MM.1S (cell line): ENCODE measurements at regions not wholly inside any gene's neighbourhood (a gene's known extent, or its start where the extent isn't known, plus 50 kb on each side); places are given as distances from the start of the nearest gene placed in this dataset.

ENCODE experiments used
- DNase-seq: peaks from one replicate; pipeline ENCODE4 v3.0.0-alpha.2; 2015
- H2AFZ ChIP-seq: fragments of 300-600 bp; sonication (generic); 2 replicates; pipeline ENCODE4 v1.6.0; 2016; ENCODE audit warnings: antibody characterized with exemption, low read length
- H3F3A ChIP-seq: fragments of 300-600 bp; sonication (generic); 2 replicates; pipeline ENCODE4 v1.6.1; 2016; ENCODE audit warnings: mild to moderate bottlenecking, antibody characterized with exemption, low read length, moderate library complexity, mixed read lengths; ENCODE audit not compliant: insufficient read depth
- H3K27ac ChIP-seq: fragments of 300-600 bp; sonication (generic); 2 replicates; pipeline ENCODE4 v1.5.1; 2016; ENCODE audit warnings: mild to moderate bottlenecking, low read length
- H3K27me3 ChIP-seq: fragments of 300-600 bp; sonication (generic); replicated peaks from 2 replicates; pipeline ENCODE4 v1.6.0; 2016; ENCODE audit warnings: low read length; ENCODE audit not compliant: insufficient read depth
- H3K36me3 ChIP-seq: fragments of 300-600 bp; sonication (generic); replicated peaks from 2 replicates; pipeline ENCODE4 v1.6.1; 2016; ENCODE audit warnings: mild to moderate bottlenecking, low read length, mixed read lengths; ENCODE audit not compliant: insufficient read depth
- H3K4me1 ChIP-seq: fragments of 300-600 bp; sonication (generic); 2 replicates; pipeline ENCODE4 v1.6.1; 2016; ENCODE audit warnings: low read length, mixed read lengths
- H3K4me2 ChIP-seq: fragments of 300-600 bp; sonication (generic); 2 replicates; pipeline ENCODE4 v1.6.0; 2016; ENCODE audit warnings: low read depth, low read length
- H3K4me3 ChIP-seq: fragments of 300-600 bp; sonication (generic); 2 replicates; pipeline ENCODE4 v1.5.1; 2016; ENCODE audit warnings: low read length, mixed read lengths
- H3K79me2 ChIP-seq: fragments of 300-600 bp; sonication (generic); 2 replicates; pipeline ENCODE4 v1.6.1; 2016; ENCODE audit warnings: mixed run types, low read length, mixed read lengths
- H3K9ac ChIP-seq: fragments of 300-600 bp; sonication (generic); 2 replicates; pipeline ENCODE4 v1.6.1; 2016; ENCODE audit warnings: low read length, mixed read lengths
- H3K9me2 ChIP-seq: fragments of 300-600 bp; sonication (generic); replicated peaks from 2 replicates; pipeline ENCODE4 v1.6.1; 2016; ENCODE audit warnings: mild to moderate bottlenecking, low read length, mixed read lengths; ENCODE audit not compliant: insufficient read depth
- H3K9me3 ChIP-seq: fragments of 300-600 bp; sonication (generic); replicated peaks from 2 replicates; pipeline ENCODE4 v1.6.1; 2016; ENCODE audit warnings: mild to moderate bottlenecking, low read length, mixed read lengths; ENCODE audit not compliant: insufficient read depth
- H4K20me1 ChIP-seq: fragments of 300-600 bp; sonication (generic); 2 replicates; pipeline ENCODE4 v1.6.1; 2016; ENCODE audit warnings: mild to moderate bottlenecking, low read length, moderate library complexity, mixed read lengths; ENCODE audit not compliant: insufficient read depth
- CTCF ChIP-seq: fragments of 300-600 bp; sonication (generic); IDR thresholded peaks from 2 replicates; pipeline ENCODE4 v1.5.1; 2016; ENCODE audit warnings: antibody characterized with exemption, low read length, mixed read lengths
- EZH2 ChIP-seq: fragments of 300-600 bp; sonication (generic); optimal IDR thresholded peaks from 2 replicates; pipeline ENCODE3; 2017; ENCODE audit warnings: low read depth, mild to moderate bottlenecking, antibody characterized with exemption, low read length, mixed read lengths
- EZH2phosphoT487 ChIP-seq: fragments of 300-600 bp; sonication (generic); IDR thresholded peaks from 2 replicates; pipeline ENCODE4 v1.6.1; 2018; ENCODE audit warnings: antibody characterized with exemption, low read length

GRCh38 chr4:123340381-123340701 is 56.3 kb upstream of the SPRY1 start:
- Histone ChIP-seq H3K79me2 (no peaks in the 10 kb centered on the region), H3K9me3 (no peaks in the 10 kb centered on the region), H3K4me3 (no peak overlapping the region), H3K4me2 (no peak overlapping the region), H3K9me2 (no peaks in the 10 kb centered on the region), H3F3A (no peaks in the 10 kb centered on the region), H2AFZ (no peak overlapping the region), H3K27ac (no peak overlapping the region), H3K9ac (no peak overlapping the region), H3K36me3 (no peaks in the 10 kb centered on the region), H3K4me1 (no peaks in the 10 kb centered on the region), H3K27me3 (no peaks in the 10 kb centered on the region), H4K20me1 (no peaks in the 10 kb centered on the region)
- TF ChIP-seq CTCF (no peak), EZH2 (no peak), EZH2phosphoT487 (no peak)
- DNase-seq = no peak

DNA sequence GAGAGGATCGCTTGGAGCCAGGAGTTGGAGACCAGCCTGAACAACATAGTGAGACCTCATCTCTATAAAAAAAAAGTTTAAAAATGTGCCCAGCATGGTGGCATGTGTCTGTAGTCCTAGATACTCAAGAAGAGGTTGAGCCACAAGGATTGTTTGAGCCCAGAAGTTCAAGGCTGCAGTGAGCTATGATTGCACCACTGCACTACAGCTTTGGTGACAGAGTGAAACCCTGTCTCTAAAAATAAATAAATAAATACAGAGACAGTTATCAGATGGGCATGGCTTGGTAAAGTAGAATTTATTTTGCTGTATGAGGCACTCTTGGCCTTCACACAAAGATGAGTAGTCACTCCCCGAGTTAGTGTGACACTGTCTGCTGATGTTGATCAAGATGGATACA is 54.1 kb upstream of the SPRY1 start:
- no peaks in the 10 kb centered on the region for H3K79me2 ChIP-seq
- H3K36me3 ChIP-seq = no peaks in the 10 kb centered on the region
- H3K9me2 ChIP-seq = no peaks in the 10 kb centered on the region
- H3F3A ChIP-seq = no peaks in the 10 kb centered on the region
- no peak overlapping the region for H3K27ac ChIP-seq
- no peak for DNase-seq
- no peaks in the 10 kb centered on the region for H3K27me3 ChIP-seq
- no peak overlapping the region for H3K9ac ChIP-seq
- H4K20me1 ChIP-seq = no peaks in the 10 kb centered on the region
- TF ChIP-seq CTCF (no peak), EZH2phosphoT487 (no peak), EZH2 (no peak)
- H3K4me3 ChIP-seq = no peak overlapping the region
- no peaks in the 10 kb centered on the region for H3K4me1 ChIP-seq
- H3K4me2 ChIP-seq = no peak overlapping the region
- no peak overlapping the region for H2AFZ ChIP-seq
- H3K9me3 ChIP-seq = no peaks in the 10 kb centered on the region

- Histone ChIP-seq H3K4me1 (no peaks in the 10 kb centered on the region), H3K27ac (no peak overlapping the region), H3K9me2 (no peaks in the 10 kb centered on the region), H3K79me2 (no peaks in the 10 kb centered on the region), H4K20me1 (no peaks in the 10 kb centered on the region), H3K36me3 (no peaks in the 10 kb centered on the region), H3K4me3 (no peak overlapping the region), H3K4me2 (no peak overlapping the region), H3K9me3 (no peaks in the 10 kb centered on the region), H3K27me3 (no peaks in the 10 kb centered on the region), H3F3A (no peaks in the 10 kb centered on the region), H2AFZ (no peak overlapping the region), H3K9ac (no peak overlapping the region)
- no peak for TF ChIP-seq EZH2phosphoT487
- TF ChIP-seq CTCF = no peak
- TF ChIP-seq EZH2 = no peak
- DNase-seq = no peak
Measured at GRCh38 chr4:123343400-123344041, 53.1 kb upstream of the SPRY1 start.
